HG03064 (cell line): ENCODE measurements at regions not wholly inside any gene's neighbourhood (a gene's known extent, or its start where the extent isn't known, plus 50 kb on each side); places are given as distances from the start of the nearest gene placed in this dataset.
A peak's percentile ranks its signal among the peaks of the same experiment; 100 is the strongest.
"Not testable (repeated sequence)": the region's sequence is repeated elsewhere in the genome, so short reads cannot be mapped to it uniquely, and the experiment has no call there.

Source experiments
- ATAC-seq: cut with Tn5 transposase; IDR thresholded peaks from one replicate; pipeline ENCODE4 v1.9.1; 2021; ENCODE audit warnings: low read depth; ENCODE audit not compliant: unreplicated experiment

DNA sequence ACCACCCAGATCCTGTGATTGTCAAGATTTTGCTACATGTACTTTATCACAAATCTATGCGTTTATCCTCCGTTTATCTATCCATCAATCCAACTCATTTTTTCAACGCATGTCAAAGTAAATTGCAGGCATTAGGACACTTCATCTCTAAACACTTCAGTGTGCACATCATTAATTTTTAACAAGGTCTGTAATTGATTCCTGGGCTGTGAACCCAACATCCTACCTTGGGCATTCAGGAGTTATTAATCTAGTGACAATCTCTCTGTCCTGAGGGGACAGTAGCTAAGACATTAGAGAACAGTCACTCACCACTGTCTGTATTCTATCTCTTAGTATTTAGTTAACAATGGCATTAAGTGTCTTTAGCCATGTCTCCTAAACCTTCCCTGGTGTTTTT lies 264.7 kb downstream of the SOX9 start:
- ATAC-seq, result no peak

DNA sequence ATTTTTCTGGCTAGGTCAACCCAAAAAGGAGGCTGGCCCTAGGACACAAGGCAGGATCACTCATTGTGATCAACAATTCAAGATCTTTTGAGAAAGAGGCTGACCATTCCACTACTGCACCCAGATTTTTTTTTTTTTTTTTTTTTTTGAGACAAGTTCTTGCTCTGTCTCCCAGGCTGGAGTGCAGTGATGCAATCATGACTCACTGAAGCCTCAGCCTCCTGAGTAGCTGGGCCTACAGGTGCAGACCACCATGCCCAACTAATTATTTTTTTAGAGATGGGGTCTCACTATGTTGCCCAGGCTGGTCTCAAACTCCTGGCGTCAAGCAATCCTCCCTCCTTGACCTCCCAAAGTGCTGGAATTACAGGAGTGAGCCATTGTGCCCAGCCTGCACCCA lies 265.4 kb downstream of the SOX9 start:
- not testable (repeated sequence) for ATAC-seq

DNA sequence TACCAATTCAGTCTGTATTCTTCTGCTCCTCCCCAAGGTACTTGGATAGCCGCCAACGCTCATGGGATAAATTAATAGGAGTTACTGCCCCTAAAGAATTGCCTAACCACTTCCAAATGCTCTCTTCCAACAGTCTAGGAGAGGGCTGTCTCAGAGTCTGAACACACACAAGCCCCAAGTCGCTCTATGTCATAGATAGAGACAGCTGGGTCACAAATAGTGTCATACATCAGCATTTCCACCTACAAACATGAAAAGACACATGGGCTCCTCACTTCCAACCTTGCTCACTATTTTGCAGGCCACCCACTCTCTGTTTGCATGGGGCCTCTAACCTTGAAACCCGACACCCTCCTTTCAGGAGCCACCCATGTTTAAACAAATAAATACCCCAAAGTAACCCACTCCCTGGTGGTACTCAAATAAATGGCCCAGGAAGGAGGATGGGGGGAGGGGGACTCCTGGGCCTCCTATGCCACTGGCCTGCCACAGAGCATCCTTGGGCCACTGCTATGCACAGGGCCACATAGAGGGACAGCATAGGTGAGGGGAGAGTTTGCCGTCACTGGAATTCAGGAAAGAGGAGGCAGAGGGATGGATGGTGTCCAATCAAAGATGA lies 265.9 kb downstream of the SOX9 start:
- ATAC-seq, result no peak

DNA sequence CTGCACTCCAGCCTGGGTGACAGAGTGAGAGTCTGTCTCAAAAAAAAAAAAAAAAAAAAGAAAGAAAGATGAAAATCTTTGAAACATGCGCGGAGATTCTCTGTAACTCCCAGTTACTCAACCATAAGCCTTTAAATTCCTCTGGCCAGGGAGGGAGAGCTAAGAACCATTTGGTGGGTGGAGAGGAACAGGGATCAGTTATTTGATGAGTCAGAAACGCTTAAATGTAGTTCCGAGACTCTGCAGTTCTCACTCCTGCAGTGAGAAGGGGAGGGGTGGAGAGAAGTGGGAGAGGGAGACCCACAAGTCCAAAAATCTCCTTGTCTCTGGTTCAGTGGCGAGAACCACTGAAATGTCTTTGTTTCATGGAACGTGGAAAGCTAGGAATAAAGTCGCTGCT lies 266.7 kb downstream of the SOX9 start:
- no peak for ATAC-seq

DNA sequence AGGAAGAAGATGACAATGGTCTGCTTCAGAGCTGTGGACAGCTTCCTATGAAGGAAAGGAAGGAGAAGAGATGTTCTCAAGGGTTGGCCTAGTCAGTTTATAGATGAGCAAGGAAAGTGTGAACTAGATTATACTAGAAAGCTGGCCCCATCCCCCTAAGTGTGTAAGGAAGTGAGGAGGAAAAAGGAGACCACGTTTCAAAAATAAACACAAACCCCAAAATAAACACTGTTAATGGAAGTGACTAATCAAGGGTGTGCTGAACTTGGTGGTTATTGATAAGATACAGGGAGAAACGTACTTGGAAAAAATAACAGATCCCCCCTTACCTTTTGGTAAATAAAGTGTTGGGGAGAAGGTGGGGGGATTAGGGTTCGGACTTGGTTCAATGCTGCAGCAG lies 267.1 kb downstream of the SOX9 start:
- no peak for ATAC-seq

DNA sequence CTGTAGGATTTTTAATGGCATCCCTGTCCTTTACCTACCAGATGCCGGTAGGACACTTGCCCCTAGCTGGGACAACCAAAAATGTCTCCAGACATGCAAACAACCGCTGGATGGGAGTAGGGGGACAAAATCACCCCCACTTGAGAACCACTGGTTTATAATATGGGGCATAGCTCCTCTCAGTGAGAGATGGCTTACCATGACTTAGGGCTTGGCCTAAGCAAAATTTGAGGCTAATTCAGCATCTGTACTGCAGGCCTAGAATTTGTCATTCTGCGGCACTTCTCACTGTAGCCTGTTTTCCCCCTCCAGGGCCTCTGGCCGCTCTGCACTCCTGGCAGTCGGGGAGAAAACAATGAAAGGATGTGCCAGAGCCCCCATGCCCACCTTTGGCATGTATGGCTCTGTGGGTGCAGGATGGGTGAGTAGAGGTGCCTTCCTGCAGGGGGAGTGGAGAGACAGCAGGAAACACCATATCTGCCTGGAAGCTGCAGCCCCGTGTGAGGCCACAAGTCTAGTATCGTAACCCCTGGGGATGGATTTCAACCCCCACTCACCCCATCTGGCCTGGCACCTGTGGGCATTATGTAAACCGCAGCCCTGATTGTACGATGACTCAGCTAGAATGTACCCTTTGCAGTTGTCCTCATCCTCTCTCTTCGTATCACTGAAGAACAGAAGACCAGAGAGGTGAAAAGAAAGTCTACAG lies 268.1 kb downstream of the SOX9 start:
- ATAC-seq, result peak; percentile 58

DNA sequence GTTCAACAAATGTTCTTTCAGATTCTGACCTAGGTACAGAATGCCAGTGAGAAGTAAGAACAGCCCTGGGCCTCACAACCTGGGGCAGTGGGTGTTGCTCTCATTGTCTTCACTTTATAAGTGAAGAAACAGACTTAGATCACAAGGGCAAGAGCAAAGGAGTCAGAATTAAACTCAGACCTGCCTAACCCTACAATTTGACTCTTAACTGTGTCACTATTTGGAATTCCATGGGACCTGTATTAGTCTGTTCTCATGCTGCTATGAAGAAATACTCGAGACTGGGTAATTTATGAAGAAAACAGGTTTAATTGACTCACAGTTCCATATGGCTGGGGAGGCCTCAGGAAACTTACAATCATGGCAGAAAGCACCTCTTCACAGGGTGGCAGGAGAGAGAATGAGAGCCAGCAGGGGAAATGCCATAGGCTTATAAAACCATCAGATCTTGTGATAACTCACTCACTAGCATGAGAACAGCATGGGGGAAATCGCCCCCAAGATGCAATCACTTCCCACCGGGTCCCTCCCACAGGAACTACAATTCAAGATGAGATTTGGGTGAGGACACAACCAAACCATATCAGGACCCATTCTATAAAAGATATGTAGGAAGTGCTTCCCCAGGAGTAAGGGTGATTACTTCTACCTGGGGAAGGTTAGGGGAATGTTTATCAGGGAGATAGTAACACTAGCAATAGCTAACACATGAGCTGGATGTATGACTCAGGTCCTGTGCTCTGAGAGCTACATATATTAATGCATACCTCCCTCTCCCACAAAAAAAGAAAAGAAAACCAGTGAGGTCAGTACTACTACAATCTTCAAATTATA lies 270.1 kb downstream of the SOX9 start:
- ATAC-seq, result no peak

DNA sequence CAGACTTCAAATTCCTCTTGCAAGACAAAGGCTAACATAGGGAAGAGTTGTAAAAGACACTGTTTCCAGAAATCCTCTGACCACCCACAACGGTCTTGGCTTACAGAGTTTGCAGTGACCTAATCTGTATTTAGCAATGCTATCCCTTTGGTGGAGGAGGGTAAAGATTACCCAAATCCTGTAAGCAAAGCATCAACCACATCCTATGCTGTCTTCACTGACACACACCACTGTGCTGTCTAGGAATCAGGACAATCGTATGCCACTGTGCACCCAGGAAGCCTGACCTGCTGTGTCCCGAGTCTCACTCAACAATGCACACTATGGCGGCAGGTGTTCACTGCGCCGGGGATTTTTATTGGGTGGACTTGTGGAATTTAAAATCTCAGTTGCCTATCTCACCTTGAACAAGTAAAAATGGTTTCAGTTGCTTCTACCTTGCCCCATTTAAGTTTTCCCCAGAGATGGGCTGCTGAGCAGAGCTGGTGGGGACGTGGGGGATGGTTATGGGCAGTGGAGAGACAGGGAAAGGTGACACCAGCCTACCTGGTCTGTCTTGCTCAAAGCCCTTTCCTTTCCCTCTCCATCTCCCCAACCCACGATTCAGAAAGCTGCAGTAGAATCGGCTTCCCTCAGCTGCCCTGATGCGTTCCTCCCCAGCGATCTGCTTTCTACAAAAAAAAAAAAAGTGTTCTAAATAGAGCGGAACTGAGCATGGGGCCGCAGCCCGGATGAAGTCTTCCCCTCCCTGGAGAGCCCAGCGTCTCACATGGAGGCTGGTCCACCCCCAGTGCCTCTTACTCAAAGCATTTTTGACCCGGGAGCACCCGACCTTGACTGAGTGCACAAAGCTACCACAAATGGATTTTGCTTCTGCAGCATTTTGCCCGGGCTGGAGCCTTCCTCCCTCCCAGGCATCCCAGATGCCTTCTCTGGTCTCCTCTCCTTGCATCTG lies 271.5 kb downstream of the SOX9 start:
- no peak for ATAC-seq

DNA sequence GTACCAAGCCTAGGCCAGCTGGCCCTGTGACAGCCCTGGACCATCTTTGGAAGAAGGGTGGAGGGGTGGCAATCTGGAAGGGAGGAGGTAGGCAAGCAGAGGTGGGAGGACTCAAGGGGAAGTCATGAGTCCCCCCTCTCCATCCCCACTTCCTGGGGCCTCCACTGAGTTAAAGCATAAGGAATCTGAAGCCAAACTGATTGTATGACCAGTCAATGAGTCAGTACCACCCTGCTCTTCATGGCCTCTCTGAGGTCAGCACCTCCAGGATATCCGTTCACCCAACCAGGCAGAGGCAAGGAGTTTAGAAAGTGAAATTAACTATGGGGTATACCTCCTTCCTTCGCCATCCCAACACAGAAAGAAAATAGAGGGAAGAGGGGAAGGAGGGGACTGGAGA lies 272.7 kb downstream of the SOX9 start:
- ATAC-seq, result no peak

DNA sequence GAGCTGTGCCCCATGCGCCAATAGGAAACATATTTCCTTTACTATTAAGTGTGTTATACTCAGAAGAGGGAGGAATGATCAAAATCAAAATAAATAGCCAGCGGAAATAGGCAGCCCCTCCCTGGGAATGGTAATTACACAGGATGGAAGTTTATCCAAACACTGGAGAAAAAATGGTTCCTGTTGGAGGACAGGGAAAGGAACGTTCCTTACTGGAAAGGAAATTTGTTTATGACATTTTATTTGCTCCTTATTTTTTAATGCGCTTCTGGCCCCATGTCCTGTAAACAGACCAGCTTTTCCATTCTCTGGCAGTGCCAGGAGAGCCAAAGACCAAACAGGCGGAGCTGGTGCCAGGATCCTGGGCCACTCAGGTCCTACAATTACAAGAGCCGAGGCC lies 273.7 kb downstream of the SOX9 start:
- ATAC-seq, result no peak

DNA sequence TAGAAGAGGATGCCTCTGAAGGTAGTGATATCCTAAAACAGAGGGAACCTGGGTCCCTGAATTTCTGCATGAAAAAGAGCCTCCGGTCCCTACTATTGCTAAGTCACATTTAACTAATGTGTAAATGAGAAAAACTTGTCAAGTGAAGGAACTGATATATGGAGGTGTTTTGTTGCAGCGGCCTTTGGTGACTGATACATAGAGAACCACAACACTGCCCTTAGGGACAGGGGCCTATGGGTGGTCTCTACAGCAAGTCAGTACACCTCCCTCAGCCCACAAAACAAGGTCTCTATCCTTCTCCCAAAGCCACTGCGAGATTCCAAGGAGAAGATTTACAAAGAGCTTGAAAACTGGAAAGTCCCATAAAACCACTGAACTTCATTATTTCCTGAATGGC lies 275.3 kb downstream of the SOX9 start:
- no peak for ATAC-seq

DNA sequence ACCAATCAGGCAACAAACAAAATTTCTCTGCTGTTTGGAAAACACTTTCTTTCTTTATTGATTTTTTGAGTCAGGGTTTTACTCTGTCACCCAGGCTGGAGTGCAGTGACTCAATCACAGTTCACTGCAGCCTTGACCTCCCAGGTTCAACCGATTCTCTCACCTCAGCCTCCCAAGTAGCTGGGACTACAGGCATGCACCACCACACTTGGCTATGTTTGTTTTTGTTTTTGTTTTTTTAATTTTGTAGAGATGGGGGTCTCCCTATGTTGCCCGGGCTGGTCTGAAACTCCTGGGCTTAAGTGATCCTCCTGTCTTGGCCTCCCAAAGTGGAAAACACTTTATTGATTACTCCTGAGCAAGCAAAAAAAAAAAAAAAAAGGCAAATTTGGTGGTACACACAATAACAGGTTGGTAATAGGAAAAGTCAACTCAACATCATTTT lies 276.4 kb downstream of the SOX9 start:
- no peak for ATAC-seq

DNA sequence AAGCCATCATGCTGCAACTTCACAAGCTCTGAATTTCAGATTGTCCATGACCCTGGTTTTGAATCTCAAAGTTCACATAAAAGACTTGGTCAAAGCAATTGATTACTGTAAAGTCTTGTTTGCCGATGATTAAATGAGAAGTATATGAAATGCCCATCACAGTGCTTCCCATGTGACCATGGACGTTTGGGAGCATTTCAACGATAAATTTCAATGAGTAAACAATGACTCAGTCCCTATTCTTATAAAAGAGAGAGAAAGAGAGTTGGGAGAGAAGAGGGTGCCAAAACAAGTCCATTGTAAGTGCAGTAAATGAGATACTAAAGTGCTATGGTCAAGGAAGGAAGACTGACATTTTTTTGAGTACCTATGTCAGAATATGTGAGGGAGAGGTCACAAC lies 276.9 kb downstream of the SOX9 start:
- ATAC-seq, result no peak

DNA sequence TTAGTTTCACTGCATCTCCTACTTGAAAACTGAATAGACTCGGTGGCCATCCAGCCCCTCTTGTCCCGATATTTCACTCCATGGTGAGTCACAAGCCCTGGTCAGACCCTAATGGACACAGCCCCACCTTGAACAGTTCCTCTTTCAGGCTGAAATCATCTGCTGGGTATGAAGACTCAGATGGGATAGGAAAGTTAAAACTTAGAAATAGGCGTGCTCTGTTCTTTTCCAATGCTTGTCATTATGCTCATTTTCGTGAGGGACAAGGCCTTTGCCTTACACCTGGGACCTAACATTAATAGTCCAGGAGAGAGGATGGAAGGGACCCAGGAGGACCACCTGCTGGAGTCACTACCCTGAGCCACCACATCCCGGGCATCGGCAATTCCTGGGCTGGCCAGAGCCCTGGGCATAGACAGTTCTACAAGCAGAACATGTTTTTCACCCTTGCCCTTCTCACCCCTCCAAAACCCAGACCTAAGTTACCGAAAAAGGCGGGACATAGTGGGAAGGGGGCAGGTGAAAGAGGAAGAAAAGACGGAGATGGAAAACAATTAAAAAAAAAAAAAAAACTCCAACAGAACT lies 278.3 kb downstream of the SOX9 start:
- ATAC-seq, result no peak

DNA sequence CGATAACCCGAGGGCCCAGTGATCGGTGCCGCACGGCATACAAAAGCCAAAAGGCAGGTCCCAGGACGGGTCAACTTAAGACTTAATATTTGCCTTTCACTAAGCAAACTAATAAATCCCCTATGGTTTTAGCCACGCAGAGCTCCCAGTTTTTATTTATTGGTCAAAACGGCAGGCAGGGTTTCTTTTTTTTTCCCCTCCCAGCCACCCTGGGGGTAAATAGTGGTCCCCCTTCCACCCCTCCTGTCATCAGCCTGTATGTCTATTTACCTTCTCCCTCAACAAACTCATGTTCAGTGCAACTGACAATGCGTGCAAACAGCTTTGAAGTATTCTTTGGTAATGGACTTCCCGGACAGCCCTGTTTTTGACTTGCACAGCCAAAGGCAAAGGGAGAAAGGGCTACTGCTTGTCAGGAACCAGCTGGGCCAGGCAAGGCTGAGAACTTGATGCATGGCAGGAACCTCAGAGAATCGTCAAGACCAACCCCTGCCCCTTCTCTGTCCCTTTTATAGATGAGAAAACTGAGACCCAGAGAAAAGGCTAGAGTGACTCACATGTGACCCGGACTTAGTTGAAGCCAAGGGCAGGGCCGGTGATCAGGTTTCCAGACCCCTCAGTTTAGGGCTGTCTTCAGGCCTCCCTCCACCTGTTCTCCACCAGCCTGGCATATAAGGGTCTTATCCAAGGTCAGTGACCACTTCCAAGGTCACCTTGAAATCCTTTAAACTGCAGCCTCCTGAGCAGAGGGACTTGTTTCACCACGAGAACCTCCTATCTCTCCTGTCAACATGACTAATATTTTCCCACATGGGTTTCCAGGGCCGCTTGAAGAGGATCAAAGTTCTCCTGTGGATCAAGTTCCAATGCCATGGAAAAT lies 279.0 kb downstream of the SOX9 start:
- ATAC-seq, result no peak

DNA sequence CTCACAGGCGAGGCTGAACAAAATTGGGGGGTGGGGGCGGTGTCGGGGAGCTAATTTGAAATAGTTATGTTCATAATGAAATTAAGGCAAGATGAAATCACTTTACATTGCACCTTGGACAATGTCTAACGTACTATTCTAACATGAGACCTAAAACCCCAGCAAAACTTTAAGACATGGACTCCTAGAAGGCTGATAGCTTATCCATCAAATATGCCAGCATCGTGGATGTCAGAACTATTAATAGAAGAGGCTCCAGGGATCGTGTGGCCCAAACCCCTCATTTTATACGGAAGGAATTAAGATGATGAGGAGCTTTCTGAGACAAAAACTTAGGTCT lies 279.6 kb downstream of the SOX9 start:
- no peak for ATAC-seq

DNA sequence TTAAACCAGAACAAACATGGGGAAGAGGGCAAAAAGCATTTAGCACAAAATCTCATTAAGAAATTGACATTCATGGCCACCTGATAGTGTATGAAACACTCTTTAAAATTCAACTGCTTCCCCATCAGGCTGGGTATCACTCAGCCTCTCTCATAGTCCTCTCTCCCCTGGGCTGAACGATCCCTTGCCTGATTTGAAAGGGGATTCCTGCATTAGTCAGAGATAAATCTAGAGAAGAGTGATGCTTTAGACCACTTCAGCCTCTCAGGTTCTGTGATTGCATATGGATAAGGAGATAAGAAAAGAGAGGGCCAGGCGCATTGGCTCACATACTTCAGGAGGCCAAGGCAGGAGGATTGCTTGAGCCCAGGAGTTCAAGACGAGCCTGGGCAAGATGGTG lies 280.0 kb downstream of the SOX9 start:
- ATAC-seq, result no peak

DNA sequence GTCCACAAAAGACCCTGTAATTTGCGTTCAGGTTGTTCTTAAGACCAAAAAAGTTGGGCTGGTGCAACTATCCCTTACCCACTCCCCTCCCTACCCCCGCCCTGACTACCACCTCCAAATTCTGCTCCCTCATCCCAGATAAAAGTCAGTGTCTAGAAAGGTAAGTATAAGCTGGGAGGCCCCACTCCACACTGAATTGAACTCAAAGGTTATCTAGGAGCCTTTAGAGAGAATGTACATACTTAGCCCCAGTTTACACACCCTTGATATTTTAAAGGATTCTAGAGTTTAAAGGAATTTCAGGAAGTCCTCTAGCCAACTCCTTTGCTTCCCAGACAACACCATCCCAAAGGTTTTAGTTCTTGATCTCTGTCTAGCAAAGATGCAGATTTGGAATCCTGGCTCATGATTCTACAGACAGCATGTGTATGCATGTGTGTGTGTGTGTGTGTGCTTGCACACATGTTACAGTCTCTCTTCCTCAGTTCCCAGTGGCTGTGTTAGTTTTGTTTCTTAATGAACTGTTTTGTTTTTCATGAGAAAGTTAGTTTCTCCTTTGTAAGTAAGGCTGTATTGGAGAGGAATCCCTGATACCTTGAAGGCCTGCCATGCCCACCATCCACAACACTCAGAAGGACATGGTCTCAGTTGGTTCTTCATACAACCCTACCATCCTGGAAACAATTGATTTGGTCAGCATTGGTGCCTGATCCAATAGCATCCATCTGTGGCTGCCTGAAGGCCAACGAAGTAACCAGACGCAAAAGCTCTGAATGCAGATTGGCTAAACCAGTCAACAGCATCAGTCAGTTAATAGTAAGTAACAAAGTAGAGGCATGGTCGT lies 281.3 kb downstream of the SOX9 start:
- no peak for ATAC-seq
